ENCODE measurements at regions not wholly inside any gene's neighbourhood (a gene's known extent, or its start where the extent isn't known, plus 50 kb on each side); places are given as distances from the start of the nearest gene placed in this dataset.

DNA sequence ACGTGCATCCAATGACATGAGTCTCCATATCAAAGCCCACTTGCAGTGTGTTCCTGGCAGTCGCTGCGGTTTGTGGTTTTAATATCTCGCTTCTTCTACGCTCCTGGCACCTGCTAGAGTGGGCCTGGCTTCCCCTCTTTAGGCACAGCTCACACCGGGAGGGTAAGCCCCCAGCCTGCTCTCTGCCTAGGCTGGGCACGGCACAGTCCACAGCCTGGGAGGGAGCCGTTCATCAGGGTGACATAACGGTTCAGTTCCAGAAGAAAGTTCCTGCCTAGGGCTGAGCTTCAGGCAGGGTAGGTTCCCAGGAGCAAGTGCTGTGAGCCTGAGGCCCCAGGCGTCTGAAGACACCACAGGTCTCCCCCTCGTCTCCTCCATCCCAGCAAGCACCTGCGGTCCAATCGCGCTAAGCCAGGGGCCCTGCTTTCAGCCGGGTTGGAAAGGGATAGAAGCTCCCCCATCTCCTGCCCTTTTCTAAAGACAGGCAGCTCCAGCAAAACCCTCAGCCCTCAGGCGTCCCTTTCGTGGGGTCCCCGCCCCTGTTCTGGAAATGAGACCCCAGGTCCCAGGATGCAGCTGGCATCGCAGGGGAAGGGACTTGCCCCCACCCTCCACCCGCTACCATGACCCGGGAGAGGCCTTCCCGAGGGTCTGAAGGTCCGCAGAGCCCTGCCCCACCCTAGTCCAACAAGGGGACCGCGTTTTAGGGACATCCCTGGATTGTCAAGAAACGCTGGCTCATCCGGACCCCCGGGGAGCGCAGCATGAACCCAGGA lies 121.6 kb upstream of the ZNF507 start:
- Histone ChIP-seq H3K9ac (ENCODE audit: low read length) (no peak overlapping the region), H3K27me3 (ENCODE audit: control insufficient read depth, insufficient read depth, low read length) (peaks cover 13% of the 10 kb centered on the region), H3K4me1 (ENCODE audit: control insufficient read depth, insufficient read depth, low read length) (no peaks in the 10 kb centered on the region), H3K27ac (ENCODE audit: low read depth, low read length) (no peak overlapping the region), H3K4me3 (ENCODE audit: low read length) (no peak overlapping the region), H3K36me3 (ENCODE audit: control insufficient read depth, insufficient read depth, low read length) (no peaks in the 10 kb centered on the region)

DNA sequence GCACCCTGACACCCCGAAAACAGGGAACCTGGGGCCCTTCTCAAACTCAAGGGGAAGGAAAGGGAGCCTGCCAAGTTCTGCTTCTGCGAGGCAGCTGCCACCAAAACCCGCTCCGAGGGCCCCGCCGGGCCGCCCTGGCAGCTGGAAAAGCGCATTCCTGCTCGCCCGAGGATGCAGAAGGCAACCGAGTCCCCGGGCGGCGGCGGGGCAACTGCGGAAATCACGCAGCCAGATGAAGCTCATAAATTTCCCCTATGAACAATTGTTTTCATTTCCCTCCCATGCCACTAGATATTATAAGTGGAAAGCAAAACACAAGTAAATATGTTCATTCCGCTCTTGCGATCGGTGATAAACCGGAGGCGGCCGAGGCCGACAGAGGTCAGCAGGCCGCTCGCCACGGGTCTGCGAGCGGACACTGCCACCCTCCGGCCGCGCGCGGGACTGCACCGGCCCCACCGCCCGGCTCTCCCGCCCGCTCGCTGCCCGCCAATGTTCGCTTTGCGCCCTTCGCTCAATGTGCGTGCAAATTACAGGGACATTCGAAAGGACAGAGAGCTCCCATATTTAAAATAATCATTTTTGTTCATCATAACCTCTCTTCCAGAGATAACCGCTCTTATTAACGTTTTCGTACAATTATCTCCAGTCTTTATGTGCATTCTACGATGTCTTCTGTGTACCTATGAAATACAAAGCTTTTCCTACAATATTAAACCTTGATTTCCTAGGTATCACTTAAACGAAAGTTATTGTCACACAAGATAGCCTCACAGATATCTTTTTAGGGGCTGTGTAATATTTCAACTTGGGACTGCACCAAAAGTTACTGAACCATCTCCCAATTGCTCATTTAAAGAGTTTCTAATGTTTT lies 120.8 kb upstream of the ZNF507 start:
- H3K4me1 ChIP-seq (ENCODE audit: control insufficient read depth, insufficient read depth, low read length) = no peaks in the 10 kb centered on the region
- peaks cover 13% of the 10 kb centered on the region for H3K27me3 ChIP-seq (ENCODE audit: control insufficient read depth, insufficient read depth, low read length)
- H3K36me3 ChIP-seq (ENCODE audit: control insufficient read depth, insufficient read depth, low read length) = no peaks in the 10 kb centered on the region
- H3K4me3 ChIP-seq (ENCODE audit: low read length) = peak overlapping the region; percentile 29
- H3K9ac ChIP-seq (ENCODE audit: low read length) = no peak overlapping the region
- no peak overlapping the region for H3K27ac ChIP-seq (ENCODE audit: low read depth, low read length)

DNA sequence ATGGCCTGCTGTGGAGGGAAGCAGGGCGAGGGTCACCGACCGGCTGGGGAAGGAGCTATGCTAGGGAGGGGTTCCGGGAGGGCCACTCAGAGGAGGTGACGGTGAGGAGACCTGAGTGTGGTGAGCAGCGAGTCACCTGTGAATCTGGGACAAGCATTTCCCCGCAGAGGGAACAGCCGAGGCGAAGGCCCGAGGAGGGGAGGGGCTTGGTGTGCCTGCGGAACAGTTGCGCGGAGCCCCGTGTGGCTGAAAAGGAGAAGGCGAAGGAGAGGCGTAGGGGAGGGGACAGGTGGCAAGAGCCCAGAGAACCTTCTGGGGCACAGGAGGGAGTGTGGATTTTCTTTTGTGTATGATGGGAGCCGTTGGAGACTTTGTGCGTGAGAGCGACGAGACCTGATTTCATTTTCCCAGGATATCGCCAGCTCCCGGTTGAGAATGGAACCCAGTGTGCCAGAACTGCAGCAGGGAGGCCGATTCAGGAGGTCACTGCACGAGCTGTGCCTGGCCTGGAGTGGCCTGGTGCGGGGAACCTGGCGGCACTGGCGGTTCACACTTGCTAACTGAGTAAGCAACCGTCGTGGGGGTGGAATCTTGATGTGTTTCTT lies 117.7 kb upstream of the ZNF507 start:
- Histone ChIP-seq H3K4me1 (ENCODE audit: control insufficient read depth, insufficient read depth, low read length) (no peaks in the 10 kb centered on the region), H3K9ac (ENCODE audit: low read length) (no peak overlapping the region), H3K27ac (ENCODE audit: low read depth, low read length) (no peak overlapping the region), H3K27me3 (ENCODE audit: control insufficient read depth, insufficient read depth, low read length) (peaks cover 13% of the 10 kb centered on the region), H3K36me3 (ENCODE audit: control insufficient read depth, insufficient read depth, low read length) (no peaks in the 10 kb centered on the region), H3K4me3 (ENCODE audit: low read length) (no peak overlapping the region)

DNA sequence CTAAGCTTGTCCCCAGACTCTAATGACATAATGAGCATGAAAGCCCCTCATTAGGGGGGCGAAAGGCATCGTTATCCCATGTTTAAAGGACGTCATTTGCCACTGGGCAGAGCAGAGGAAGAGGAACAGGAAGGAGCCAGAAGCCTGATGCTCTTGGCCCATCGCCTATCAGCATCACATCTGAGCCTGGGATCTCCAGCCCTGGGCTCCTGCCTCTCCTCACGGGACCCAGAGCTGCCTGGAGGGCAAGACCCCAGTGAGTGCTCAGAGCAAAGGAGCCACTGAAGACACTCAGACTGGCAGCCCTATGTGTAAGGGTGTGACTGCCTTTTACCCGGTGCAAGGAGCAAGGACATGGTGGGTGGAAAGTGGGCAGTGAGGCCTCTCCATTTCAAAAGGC lies 115.0 kb upstream of the ZNF507 start:
- no peaks in the 10 kb centered on the region for H3K36me3 ChIP-seq (ENCODE audit: control insufficient read depth, insufficient read depth, low read length)
- H3K27me3 ChIP-seq (ENCODE audit: control insufficient read depth, insufficient read depth, low read length) = peaks cover 4% of the 10 kb centered on the region
- no peaks in the 10 kb centered on the region for H3K4me1 ChIP-seq (ENCODE audit: control insufficient read depth, insufficient read depth, low read length)
- no peak overlapping the region for H3K27ac ChIP-seq (ENCODE audit: low read depth, low read length)
- H3K9ac ChIP-seq (ENCODE audit: low read length) = no peak overlapping the region
- H3K4me3 ChIP-seq (ENCODE audit: low read length) = no peak overlapping the region

DNA sequence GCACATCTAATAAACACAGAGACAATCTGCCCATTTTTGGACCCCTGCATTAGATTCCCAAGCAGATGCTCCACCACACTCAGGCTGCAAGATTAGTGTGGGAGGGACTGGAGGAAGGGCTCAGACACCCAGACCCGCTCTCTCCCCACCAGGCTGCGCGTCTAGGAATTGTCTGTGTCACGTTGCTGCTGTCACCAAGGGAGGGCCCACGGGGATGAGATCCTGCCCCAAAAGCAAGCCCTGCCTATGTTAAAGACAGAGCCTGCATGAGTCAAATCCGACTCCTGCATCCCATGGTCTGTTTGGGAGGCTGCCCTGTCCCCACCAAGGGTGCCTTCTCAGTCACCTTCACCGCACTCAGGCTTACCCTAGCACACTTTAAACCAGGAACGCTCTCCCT lies 114.4 kb upstream of the ZNF507 start:
- Histone ChIP-seq H3K27ac (ENCODE audit: low read depth, low read length) (no peak overlapping the region), H3K4me3 (ENCODE audit: low read length) (no peak overlapping the region), H3K27me3 (ENCODE audit: control insufficient read depth, insufficient read depth, low read length) (peaks cover 4% of the 10 kb centered on the region), H3K9ac (ENCODE audit: low read length) (no peak overlapping the region), H3K36me3 (ENCODE audit: control insufficient read depth, insufficient read depth, low read length) (no peaks in the 10 kb centered on the region), H3K4me1 (ENCODE audit: control insufficient read depth, insufficient read depth, low read length) (no peaks in the 10 kb centered on the region)

DNA sequence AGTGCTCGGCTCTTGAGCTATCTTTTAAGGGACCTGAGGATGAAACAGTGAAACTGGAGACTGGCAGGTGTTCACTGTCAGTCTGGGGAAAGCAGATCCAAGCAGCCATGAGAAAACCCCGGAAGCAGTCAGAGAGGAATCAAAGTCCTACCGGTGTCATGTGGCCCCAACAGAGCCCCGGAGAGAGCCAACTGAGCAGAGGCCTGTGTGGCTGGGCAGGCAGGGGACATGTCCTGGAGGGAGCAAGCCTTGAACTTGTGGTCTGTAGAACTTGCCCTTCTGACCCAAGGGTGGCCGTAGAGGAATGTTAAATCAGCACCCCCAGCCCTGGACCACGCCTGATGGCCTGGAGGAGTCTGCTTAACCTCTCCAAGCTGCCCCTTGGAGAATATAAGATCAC lies 113.7 kb upstream of the ZNF507 start:
- H3K4me1 ChIP-seq (ENCODE audit: control insufficient read depth, insufficient read depth, low read length) = no peaks in the 10 kb centered on the region

DNA sequence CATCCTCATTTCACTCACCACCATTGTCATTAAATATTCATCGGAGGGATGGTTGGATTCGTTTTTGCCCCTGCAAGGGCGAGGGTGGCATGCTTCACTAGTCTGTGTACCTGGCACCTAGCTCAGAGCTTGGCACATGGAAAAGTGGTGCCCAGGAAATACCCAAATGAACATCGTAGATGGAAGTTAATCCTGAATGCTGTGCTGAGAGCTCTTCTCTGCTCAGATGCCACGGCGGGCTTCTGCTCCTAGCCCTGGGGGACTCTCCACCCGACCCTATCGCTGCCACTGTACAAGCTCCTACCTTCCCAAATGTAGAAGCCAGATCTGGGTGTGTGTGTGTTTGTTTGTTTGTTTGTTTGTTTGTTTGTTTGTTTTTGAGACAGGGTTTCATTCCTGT lies 113.0 kb upstream of the ZNF507 start:
- no peaks in the 10 kb centered on the region for H3K4me1 ChIP-seq (ENCODE audit: control insufficient read depth, insufficient read depth, low read length)
- no peak overlapping the region for H3K9ac ChIP-seq (ENCODE audit: low read length)
- no peak overlapping the region for H3K4me3 ChIP-seq (ENCODE audit: low read length)
- H3K27me3 ChIP-seq (ENCODE audit: control insufficient read depth, insufficient read depth, low read length) = peaks cover 4% of the 10 kb centered on the region
- H3K36me3 ChIP-seq (ENCODE audit: control insufficient read depth, insufficient read depth, low read length) = no peaks in the 10 kb centered on the region
- H3K27ac ChIP-seq (ENCODE audit: low read depth, low read length) = no peak overlapping the region

More for the DNA sequence above, 113.7 kb upstream of the ZNF507 start:
- H3K27ac ChIP-seq (ENCODE audit: low read depth, low read length) = no peak overlapping the region
- H3K27me3 ChIP-seq (ENCODE audit: control insufficient read depth, insufficient read depth, low read length) = peaks cover 4% of the 10 kb centered on the region
- H3K36me3 ChIP-seq (ENCODE audit: control insufficient read depth, insufficient read depth, low read length) = no peaks in the 10 kb centered on the region
- H3K4me3 ChIP-seq (ENCODE audit: low read length) = no peak overlapping the region
- no peak overlapping the region for H3K9ac ChIP-seq (ENCODE audit: low read length)

DNA sequence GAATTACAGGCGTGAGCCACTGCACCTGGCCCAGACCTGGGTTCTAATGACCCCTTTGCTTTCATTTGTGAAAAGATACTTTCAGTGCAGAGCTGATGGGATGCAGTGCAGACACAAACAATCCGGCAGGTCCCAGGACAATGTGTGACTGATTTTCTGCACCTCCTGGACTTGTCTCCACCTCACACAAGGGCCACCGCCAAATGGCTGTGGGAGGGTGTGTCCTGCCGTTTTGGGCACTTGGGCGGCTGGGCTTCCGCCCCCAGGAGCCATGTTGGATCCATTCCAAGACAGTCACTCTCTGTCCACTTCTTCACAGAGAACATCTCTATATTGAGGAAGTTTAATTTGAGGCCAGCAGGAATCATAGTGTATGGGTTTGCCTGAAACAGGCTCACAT lies 112.3 kb upstream of the ZNF507 start:
- H3K36me3 ChIP-seq (ENCODE audit: control insufficient read depth, insufficient read depth, low read length) = no peaks in the 10 kb centered on the region
- H3K4me3 ChIP-seq (ENCODE audit: low read length) = no peak overlapping the region
- no peaks in the 10 kb centered on the region for H3K4me1 ChIP-seq (ENCODE audit: control insufficient read depth, insufficient read depth, low read length)
- H3K9ac ChIP-seq (ENCODE audit: low read length) = no peak overlapping the region
- no peak overlapping the region for H3K27ac ChIP-seq (ENCODE audit: low read depth, low read length)
- H3K27me3 ChIP-seq (ENCODE audit: control insufficient read depth, insufficient read depth, low read length) = peaks cover under 1% of the 10 kb centered on the region

DNA sequence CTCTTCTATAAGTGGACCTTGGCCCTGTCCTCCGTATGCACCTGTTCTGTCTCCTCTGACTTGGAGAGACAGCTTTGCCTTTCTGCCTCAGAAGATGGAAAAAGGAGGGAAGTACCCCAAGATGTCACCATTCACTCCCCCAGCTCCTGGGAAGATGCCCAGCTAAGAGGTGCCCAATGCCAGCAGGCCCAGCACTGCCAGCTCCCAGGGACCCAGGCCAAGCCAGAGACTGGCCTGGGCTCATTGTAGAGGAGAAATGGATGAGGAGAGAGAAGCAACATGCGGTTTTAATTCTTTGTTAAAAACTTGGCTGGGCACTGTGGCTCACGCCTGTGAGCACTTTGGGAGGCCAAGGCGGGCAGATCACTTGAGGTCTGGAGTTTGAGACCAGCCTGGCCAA lies 111.5 kb upstream of the ZNF507 start:
- H3K4me3 ChIP-seq (ENCODE audit: low read length) = no peak overlapping the region
- no peak overlapping the region for H3K9ac ChIP-seq (ENCODE audit: low read length)
- H3K36me3 ChIP-seq (ENCODE audit: control insufficient read depth, insufficient read depth, low read length) = no peaks in the 10 kb centered on the region
- no peaks in the 10 kb centered on the region for H3K27me3 ChIP-seq (ENCODE audit: control insufficient read depth, insufficient read depth, low read length)
- no peaks in the 10 kb centered on the region for H3K4me1 ChIP-seq (ENCODE audit: control insufficient read depth, insufficient read depth, low read length)
- no peak overlapping the region for H3K27ac ChIP-seq (ENCODE audit: low read depth, low read length)

DNA sequence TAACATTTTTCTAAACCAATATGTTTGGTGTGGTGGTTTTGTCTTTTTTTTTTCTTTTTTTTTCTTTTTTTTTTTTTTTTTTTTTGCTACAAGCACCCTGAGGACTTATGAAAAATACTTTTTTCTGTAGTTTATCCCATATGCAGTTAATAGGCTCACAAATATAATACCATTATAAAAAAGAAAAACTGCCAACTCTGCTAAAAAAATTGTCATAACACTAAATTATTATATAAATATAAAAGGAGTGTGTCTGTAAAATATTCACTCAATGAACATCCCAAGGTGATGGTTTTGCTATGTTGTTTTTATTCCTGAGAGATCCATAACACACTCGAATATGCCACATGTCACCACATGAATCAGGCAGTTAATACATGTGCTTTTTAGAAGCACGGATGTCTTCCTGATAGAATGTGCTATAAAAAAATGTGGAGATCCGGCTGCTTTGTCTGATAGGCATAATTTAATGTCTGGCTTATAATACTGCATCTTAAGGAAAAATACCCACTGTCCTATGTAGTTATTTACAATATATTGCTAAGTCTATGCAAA lies 110.7 kb upstream of the ZNF507 start:
- no peak overlapping the region for H3K9ac ChIP-seq (ENCODE audit: low read length)
- H3K4me3 ChIP-seq (ENCODE audit: low read length) = no peak overlapping the region
- no peaks in the 10 kb centered on the region for H3K4me1 ChIP-seq (ENCODE audit: control insufficient read depth, insufficient read depth, low read length)
- no peaks in the 10 kb centered on the region for H3K36me3 ChIP-seq (ENCODE audit: control insufficient read depth, insufficient read depth, low read length)
- H3K27ac ChIP-seq (ENCODE audit: low read depth, low read length) = no peak overlapping the region
- H3K27me3 ChIP-seq (ENCODE audit: control insufficient read depth, insufficient read depth, low read length) = no peaks in the 10 kb centered on the region

DNA sequence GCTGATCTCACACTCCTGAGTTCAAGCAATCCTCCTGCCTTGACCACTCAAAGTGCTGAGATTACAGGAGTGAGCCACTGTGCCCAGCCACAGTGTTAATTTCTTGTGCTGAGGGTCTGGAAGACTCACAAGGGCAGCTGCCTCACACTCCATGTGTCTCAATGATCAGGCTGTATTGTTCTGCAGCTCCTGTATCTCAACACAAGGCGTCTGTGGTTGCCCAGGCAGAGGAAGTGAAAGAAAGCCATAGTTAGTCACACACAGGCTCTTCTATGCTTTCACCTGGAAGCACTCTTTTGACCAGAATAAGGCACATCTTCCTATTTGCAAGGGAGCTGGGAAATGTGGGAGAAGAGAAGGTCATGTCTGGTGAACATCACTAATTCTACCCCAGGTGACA lies 107.3 kb upstream of the ZNF507 start:
- Histone ChIP-seq H3K4me3 (ENCODE audit: low read length) (no peak overlapping the region), H3K36me3 (ENCODE audit: control insufficient read depth, insufficient read depth, low read length) (no peaks in the 10 kb centered on the region), H3K27ac (ENCODE audit: low read depth, low read length) (no peak overlapping the region), H3K4me1 (ENCODE audit: control insufficient read depth, insufficient read depth, low read length) (no peaks in the 10 kb centered on the region), H3K27me3 (ENCODE audit: control insufficient read depth, insufficient read depth, low read length) (no peaks in the 10 kb centered on the region), H3K9ac (ENCODE audit: low read length) (no peak overlapping the region)

DNA sequence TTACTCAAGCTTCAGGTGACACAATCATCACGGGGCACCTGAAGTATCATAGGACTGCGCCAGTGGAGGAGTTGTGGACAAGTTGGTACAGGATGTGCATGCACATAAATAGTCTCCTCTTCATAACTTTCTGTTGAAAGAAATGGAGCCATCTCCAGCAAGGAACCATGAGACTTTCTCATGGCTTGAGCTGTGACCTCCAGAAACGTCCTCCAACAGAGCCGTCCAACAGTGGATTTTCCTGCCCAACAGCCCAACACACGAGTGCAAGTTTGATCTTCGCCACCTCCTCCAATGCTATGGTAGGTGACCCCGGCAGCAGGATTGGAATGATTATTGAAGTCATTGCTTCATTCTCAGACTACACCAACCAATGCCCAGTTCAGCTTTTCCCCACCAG lies 105.1 kb upstream of the ZNF507 start:
- Histone ChIP-seq H3K27me3 (ENCODE audit: control insufficient read depth, insufficient read depth, low read length) (no peaks in the 10 kb centered on the region), H3K4me1 (ENCODE audit: control insufficient read depth, insufficient read depth, low read length) (no peaks in the 10 kb centered on the region), H3K4me3 (ENCODE audit: low read length) (no peak overlapping the region), H3K9ac (ENCODE audit: low read length) (no peak overlapping the region), H3K36me3 (ENCODE audit: control insufficient read depth, insufficient read depth, low read length) (no peaks in the 10 kb centered on the region), H3K27ac (ENCODE audit: low read depth, low read length) (no peak overlapping the region)

All from rectal smooth muscle tissue (tissue), 1 donor.